ENCODE measurements at regions not wholly inside any gene's neighbourhood (a gene's known extent, or its start where the extent isn't known, plus 50 kb on each side); places are given as distances from the start of the nearest gene placed in this dataset.

- no peak for DNase-seq
These were observed 1348.0 kb upstream of the PIK3C3 start for GRCh38 chr18:40606996-40607395.

DNA sequence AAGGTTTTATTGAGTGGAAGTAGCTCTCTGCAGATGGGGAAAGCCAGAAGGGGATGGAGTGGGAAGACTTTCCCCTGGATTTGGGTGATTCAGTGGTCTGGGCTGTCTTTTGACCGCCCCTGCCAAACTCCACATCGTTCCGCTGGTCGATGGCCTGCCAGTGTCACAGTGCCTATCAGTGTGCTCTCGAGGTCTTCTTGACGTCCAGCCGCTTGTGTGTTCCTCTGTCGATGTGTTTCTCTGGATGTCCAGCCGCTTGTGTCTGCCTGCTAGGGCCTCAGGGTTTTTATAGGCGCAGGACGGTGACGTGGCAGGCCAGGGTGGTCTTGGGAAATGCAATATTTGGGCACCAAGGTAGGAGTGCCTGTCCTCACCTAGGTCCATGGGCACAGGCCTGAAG, 1371.4 kb upstream of the PIK3C3 start:
- no peak for DNase-seq

DNA sequence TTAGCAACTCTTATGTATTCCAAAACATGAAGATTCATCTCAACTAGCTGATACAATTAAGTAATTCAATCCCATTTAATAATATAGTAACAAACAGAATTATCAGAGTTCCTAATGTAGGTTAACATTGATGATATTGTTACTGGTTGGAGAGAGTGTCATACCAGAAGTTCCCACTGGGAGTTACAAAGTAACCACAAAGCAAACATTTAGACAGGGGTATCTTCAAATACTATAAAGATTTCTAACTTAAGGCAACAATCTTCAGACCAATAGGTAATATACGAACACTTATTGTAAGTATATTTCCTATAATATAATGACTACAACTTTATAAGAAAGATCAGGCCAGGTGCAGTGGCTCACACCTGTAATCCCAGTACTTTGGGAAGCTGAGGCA, 1372.9 kb upstream of the PIK3C3 start:
- no peak for DNase-seq

- no peak for DNase-seq
These were observed 1377.1 kb upstream of the PIK3C3 start for GRCh38 chr18:40577981-40578365.

- no peak for DNase-seq
These were observed 1377.6 kb upstream of the PIK3C3 start for GRCh38 chr18:40577239-40577980.

DNA sequence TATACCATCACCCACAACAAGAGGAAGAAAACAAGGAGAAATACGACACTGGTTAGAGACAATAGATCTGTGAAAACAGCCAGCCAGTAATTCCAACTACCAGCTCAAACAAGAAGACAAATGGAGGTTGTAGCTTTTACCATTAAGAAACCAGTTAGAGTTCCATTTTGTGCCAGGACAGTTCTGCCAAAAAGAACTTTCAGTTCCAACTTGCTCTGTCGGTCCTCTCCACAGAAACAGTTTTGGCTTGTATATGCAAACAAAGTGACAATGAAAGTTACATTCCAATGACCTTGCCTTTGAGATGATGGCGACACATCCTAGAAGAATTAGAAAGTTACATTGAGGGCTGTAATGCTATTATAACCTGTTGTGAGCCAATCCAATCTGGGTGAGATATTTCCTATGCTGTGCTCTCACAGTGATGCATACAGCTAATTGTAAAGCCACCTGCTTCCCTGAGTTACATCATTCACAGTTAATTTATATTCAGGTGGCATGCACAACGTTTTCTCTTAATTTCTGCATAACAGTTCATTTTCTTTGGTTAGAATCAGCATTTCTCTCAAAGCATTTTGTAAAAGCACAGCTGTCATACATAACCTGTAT, 1378.4 kb upstream of the PIK3C3 start:
- peak; percentile 6 for DNase-seq

DNA sequence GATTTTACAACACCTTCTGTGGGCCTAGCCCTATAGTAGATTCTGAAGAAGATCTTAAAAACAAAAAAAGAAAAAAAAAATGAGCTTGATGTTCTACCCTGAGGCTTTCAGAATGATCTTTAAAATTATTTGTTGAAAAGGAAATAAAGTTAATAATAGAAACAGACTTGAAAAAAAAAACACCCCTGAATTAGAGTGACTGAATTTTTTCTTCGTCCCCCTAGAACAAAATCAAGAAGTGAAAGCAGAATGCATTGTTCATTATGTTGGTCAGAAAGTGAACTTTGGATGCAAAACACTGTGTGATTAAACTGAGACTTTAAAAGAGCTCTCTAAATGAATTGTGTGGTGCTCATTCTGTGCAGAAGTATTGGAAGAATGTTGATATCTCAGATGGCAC, 1384.4 kb upstream of the PIK3C3 start:
- DNase-seq = no peak

GRCh38 chr18:40569605-40570004, 1385.4 kb upstream of the PIK3C3 start:
- DNase-seq = no peak

- no peak for DNase-seq
These were observed 1388.6 kb upstream of the PIK3C3 start for GRCh38 chr18:40566510-40566844.

- DNase-seq = no peak
These were observed 1389.1 kb upstream of the PIK3C3 start for GRCh38 chr18:40565805-40566509.

DNA sequence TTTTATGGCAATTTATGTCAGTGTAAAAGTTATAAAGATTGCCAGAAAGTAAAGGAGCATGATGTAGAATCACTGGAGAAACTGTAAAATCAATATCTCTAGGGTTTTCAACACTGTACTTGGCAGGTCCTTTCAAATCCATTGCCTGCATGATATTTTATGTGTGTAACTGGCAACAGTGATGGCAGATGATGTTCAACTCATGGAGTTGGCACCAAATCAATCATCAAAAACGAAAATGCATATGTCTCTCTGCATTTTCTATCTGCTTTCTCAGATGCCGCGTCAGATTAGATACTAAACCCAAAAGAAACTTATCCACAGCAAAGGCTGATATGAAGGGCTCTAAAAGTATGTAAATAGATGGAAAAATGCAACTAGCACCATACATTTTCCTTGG, 1395.5 kb upstream of the PIK3C3 start:
- no peak for DNase-seq

DNA sequence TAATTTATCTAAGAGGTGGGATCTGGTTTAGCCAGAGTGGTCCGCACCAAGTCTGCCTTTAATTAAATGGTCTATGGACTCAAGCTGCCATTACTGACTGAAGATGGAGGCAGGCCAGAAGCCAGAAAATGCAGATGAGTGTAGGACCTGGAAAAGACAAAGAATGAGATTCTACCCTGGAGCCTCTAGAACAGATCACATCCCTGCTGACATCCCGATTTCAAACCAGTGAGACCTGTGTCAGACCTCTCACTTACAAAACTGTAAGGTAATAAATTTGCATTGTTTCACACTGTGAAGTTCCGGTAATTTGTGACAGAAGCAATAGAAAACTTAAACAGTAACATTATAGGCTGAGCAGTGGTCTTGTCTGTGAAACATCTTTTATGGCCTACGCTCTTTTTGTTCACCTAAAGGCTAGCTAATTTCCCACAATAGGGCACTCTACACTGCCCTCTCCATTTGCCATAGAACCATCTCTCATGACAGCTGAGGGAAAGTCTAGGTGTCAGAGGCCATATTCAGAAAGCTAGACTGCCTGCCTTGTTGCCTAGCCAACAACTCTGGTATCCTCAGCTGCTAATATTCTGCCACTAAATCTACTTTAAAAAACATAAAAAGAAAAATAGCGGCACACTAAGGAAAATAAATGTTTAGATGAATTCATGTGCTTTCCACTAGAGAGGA, 1396.2 kb upstream of the PIK3C3 start:
- no peak for DNase-seq

DNA sequence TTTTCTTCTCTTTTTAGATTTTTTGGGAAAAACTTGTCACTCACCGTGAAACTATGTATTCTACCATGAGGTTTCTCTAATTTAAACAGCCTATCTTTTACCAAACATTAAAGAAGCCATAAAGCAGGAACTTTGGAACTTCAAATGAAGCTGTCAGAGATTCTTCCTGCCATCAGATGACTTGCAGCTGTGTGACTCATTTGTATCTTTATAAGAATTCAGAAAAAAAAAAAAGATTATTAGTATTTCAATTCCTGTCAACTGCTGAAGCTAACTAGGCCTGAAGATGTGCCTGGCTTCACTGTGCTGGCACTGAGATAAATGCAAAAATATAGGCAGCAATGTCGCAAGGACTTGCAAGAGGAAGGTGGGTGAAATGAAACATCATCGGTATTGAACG, 1399.1 kb upstream of the PIK3C3 start:
- no peak for DNase-seq

GRCh38 chr18:40553029-40553428, 1402.0 kb upstream of the PIK3C3 start:
- DNase-seq = no peak

DNA sequence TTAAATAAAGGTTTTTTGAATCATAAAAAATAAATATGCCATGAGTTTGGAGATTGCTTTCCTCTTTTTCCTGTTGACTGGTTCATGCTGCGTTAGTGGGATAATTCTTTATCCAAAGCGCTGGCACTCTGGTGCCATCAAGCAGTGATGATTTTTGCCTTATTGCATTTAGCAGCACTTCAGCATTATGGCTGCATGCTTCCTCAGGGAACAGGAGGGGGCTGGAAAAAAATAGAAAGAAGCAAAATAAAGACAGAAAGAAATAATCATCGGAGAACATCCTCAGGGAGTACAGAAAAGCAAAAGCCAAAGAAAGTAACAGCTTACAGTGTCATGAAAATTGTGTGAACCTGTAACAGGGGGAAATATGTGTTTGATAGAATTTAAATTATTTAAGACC, 1408.2 kb upstream of the PIK3C3 start:
- no peak for DNase-seq

GRCh38 chr18:40534723-40535122, 1420.3 kb upstream of the PIK3C3 start:
- no peak for DNase-seq

GRCh38 chr18:40532046-40532445, 1423.0 kb upstream of the PIK3C3 start:
- no peak for DNase-seq

DNA sequence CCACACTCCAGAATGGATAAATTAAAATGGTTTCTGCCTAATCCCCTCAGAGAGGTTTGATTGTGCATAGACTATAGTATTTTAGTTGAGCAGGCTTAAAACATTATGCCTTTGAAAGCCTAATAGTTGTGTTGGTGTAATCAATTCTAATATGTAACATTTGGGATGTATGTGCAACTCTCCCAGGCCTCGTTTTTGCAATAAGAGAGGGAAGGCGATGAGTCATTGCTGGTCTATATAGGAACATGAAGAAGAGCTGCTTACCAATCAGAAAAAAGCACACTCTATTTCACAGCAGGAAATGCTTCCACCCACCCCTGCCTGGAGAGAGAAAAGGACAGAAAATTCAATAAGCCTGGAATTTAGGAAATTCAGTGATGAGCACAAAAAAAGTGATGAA, 1424.0 kb upstream of the PIK3C3 start:
- DNase-seq = no peak

DNA sequence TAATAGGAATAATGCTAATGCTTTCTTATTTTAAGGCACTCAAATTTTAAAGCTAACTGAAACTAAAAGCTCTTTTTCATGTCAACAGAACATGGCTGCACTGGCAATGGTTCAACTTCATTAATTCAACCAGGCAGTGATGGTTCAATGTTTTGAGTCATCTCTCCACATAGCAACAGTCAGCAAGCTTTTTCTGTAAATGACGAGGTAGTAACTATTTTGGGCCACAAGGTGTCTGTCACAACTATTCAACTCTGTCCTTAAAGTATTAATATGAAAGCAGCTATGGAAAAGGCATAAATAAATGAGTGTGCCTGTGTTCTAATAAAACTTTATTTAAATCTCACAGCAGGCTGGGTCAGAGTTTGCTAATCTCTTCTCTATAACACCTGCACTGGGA, 1425.6 kb upstream of the PIK3C3 start:
- no peak for DNase-seq

GRCh38 chr18:40524881-40525280, 1430.2 kb upstream of the PIK3C3 start:
- DNase-seq = no peak

DNA sequence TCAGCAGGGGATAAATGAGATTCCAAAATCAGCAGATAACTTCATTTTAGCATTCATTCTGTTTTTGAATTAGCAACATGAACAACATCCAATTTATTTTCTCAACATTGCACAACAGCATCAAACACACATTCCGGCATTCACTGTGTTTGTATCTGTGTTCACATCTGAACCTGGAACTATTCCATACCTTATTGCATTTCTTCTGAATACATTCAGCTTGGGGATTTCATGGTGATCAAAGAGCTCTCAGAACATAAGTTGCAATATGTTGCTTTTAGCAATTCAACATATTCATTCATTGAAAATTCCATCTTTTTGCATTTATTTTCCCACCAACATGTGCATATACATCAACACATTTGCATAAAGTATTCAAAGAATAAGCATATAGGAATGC, 1431.7 kb upstream of the PIK3C3 start:
- DNase-seq = no peak

DNA sequence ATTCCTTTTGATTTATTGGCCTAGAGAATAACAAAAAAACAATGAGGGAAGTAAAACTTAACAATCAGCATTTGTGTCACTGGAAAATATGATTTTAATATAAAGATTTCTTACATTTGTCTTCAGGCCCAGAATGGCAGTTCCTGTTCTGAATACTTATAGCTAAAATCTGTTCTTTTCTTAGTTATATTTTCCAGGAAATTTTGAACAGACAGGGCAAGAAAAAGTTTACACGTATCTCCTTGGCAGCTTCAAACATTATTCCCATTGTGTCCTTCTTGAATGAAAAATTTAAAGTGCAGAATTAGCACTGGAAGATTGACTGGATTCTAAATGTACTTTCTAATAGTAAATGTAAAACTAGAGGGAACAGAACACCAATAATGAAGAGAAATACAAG, 1454.0 kb upstream of the PIK3C3 start:
- DNase-seq = no peak

DNA sequence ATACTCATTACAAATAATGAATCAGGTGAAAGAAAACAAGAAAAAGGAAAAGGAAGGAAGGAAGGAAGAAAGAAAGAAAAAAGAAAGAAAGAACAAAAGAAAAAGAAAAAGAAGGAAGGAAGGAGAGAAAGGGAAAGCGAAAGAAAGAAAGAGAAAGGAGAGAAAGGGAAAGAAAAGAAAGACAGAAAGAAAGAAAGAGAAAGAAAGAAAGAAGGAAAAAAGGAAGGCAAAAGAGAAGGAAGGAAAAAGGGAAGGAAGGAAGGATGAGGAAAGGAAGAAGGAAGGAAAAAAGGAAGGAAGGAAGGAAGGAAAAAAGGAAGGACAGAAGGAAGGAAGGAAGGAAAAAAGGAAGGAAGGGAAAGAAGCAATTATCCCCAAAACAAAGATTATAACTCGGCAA, 1460.4 kb upstream of the PIK3C3 start:
- DNase-seq = no peak

DNA sequence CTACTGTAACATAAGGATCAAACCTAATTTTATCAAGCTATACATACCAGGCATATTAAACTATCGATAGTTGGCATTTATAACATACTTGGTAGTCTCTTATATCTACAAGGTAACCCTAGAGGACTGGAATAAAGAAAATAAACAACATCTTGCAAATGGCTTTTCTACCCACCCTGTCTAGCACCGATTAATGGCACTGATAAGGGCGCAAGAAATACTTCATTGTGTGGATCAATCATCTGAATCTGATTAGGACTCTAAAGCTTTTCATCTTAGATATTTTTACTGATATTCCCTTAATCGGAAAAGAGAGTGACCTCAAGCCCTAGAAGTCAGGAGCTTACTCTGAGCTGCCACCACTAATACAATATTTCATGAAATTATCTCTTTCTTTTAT, 1461.7 kb upstream of the PIK3C3 start:
- DNase-seq = no peak
